Ishikawa (cell line): ENCODE measurements at regions not wholly inside any gene's neighbourhood (a gene's known extent, or its start where the extent isn't known, plus 50 kb on each side); places are given as distances from the start of the nearest gene placed in this dataset.

Source experiments
- CEBPB ChIP-seq: IDR thresholded peaks from 2 replicates; pipeline ENCODE4 v1.6.1; 2012
- CREB1 ChIP-seq: IDR thresholded peaks from 2 replicates; pipeline ENCODE4 v1.6.1; 2012; ENCODE audit warnings: low read depth
- EP300 ChIP-seq: IDR thresholded peaks from 2 replicates; pipeline ENCODE4 v1.6.1; 2012; ENCODE audit warnings: borderline replicate concordance
- MAX ChIP-seq: IDR thresholded peaks from 2 replicates; pipeline ENCODE4 v1.6.1; 2012
- NFIC ChIP-seq: IDR thresholded peaks from 2 replicates; pipeline ENCODE4 v1.6.1; 2012
- REST ChIP-seq: IDR thresholded peaks from 2 replicates; pipeline ENCODE4 v1.6.1; 2012; ENCODE audit warnings: low read depth, mild to moderate bottlenecking
- TEAD4 ChIP-seq: IDR thresholded peaks from 2 replicates; pipeline ENCODE4 v1.6.1; 2012

GRCh38 chr13:40346592-40346991, 319.8 kb downstream of the FOXO1 start:
- TF ChIP-seq CREB1 = no peak
- TF ChIP-seq TEAD4 = no peak
- TF ChIP-seq EP300 = no peak
- no peak for TF ChIP-seq REST
- TF ChIP-seq CEBPB = no peak
- TF ChIP-seq NFIC = no peak
- no peak for TF ChIP-seq MAX
